Testis (tissue), 2 donors: ENCODE measurements at regions not wholly inside any gene's neighbourhood (a gene's known extent, or its start where the extent isn't known, plus 50 kb on each side); places are given as distances from the start of the nearest gene placed in this dataset.

Source experiments
- DNase-seq: peaks from one replicate; pipeline ENCODE4 v3.0.0-alpha.2; 2019
- H3K27ac ChIP-seq, 2 donors: fragments of 200-600 bp; sonication (generic); one replicate each; pipeline ENCODE4 v1.5.1; 2019
- H3K27me3 ChIP-seq: fragments of 200-600 bp; sonication (generic); one replicate; pipeline ENCODE4 v1.5.1; 2019
- H3K36me3 ChIP-seq: fragments of 200-600 bp; sonication (generic); one replicate; pipeline ENCODE4 v1.5.1; 2017; ENCODE audit warnings: low read depth; ENCODE audit errors: missing control alignments
- H3K4me1 ChIP-seq: fragments of 200-600 bp; sonication (generic); one replicate; pipeline ENCODE4 v1.5.1; 2019
- H3K4me3 ChIP-seq, 2 donors: fragments of 200-600 bp; sonication (generic); one replicate each; pipeline ENCODE4 v1.5.1; 2017 to 2019
- H3K9me3 ChIP-seq: fragments of 200-600 bp; sonication (generic); one replicate; pipeline ENCODE4 v1.5.1; 2017
- CTCF ChIP-seq, 3 experiments: fragments of 450-650 bp in 2 of 3; fragments of 200-600 bp in 1 of 3; sonication (generic) in 1 of 3; IDR thresholded peaks; one replicate each; pipeline ENCODE4 v1.5.1; 2016 to 2019; ENCODE audit warnings: antibody characterized with exemption in 3 of 3, mild to moderate bottlenecking in 2 of 3, moderate library complexity in 1 of 3
- POLR2A ChIP-seq: fragments of 450-650 bp; IDR thresholded peaks from one replicate; pipeline ENCODE4 v1.6.1; 2017; ENCODE audit warnings: antibody characterized with exemption, mild to moderate bottlenecking, moderate library complexity
- WGBS, 2 donors: methylation state at CpG; one replicate each; pipeline ENCODE4 v1.1.5; 2018; 5-methylcytosine and 5-hydroxymethylcytosine counted together
- intact Hi-C: fragments of 100-400 bp; cut with DNase I; formaldehyde crosslinking; loops from one replicate; pipeline ENCODE4 v1.15.1; 2023; ENCODE audit warnings: low total_unique reads

- Histone ChIP-seq H3K9me3 (no peaks in the 10 kb centered on the region), H3K36me3 (no peaks in the 10 kb centered on the region), H3K4me1 (peaks cover 3% of the 10 kb centered on the region), H3K27me3 (no peaks in the 10 kb centered on the region), H3K4me3 (no peak overlapping the region), H3K27ac (no peak overlapping the region)
- 61 to 67% methylated on average over 6 of the region's 6 CpGs for WGBS, 2 donors
- no peak for DNase-seq
- intact Hi-C loops = no loop called here
- TF ChIP-seq CTCF (IDR thresholded peaks at IDR 0.05) (no peak), POLR2A (no peak)
Measured at GRCh38 chr2:573805-574392, 103.3 kb downstream of the TMEM18 start.

- Histone ChIP-seq H3K9me3 (no peaks in the 10 kb centered on the region), H3K36me3 (no peaks in the 10 kb centered on the region), H3K27ac (no peak overlapping the region), H3K4me3 (no peak overlapping the region), H3K4me1 (peaks cover 10% of the 10 kb centered on the region), H3K27me3 (no peaks in the 10 kb centered on the region)
- WGBS, 2 donors = 85 to 88% methylated on average over 9 of the region's 9 CpGs
- no peak for TF ChIP-seq POLR2A
- TF ChIP-seq CTCF (IDR thresholded peaks at IDR 0.05) = no peak
- no peak for DNase-seq
- intact Hi-C loops = no loop called here
Measured at GRCh38 chr2:573025-573424, 104.2 kb downstream of the TMEM18 start.

GRCh38 chr2:569681-570080 is 107.5 kb downstream of the TMEM18 start:
- Histone ChIP-seq H3K4me1 (peaks cover 14% of the 10 kb centered on the region), H3K4me3 (no peak overlapping the region), H3K9me3 (no peaks in the 10 kb centered on the region), H3K27me3 (no peaks in the 10 kb centered on the region), H3K36me3 (no peaks in the 10 kb centered on the region), H3K27ac (no peak overlapping the region)
- intact Hi-C loops = no loop called here
- WGBS, 2 donors = 52 to 71% methylated on average over 3 of the region's 3 CpGs
- no peak for DNase-seq
- TF ChIP-seq CTCF (IDR thresholded peaks at IDR 0.05) (no peak), POLR2A (no peak)

- WGBS, 2 donors = 43 to 45% methylated on average over 4 of the region's 4 CpGs
- Histone ChIP-seq H3K27me3 (no peaks in the 10 kb centered on the region), H3K4me1 (peaks cover 14% of the 10 kb centered on the region), H3K36me3 (no peaks in the 10 kb centered on the region), H3K9me3 (no peaks in the 10 kb centered on the region), H3K27ac (peak overlapping the region; percentile 45 to 66), H3K4me3 (no peak overlapping the region)
- no peak for DNase-seq
- no peak for TF ChIP-seq CTCF (IDR thresholded peaks at IDR 0.05)
- no peak for TF ChIP-seq POLR2A
- intact Hi-C loops = no loop called here
Measured at GRCh38 chr2:568639-569235, 108.5 kb downstream of the TMEM18 start.
